ENCODE measurements at regions not wholly inside any gene's neighbourhood (a gene's known extent, or its start where the extent isn't known, plus 50 kb on each side); places are given as distances from the start of the nearest gene placed in this dataset.

GRCh38 chrX:39948582-39948981, 149.2 kb downstream of the BCOR start:
- DNase-seq, result no peak

- DNase-seq, result no peak
Observed at GRCh38 chrX:39950018-39950688, 147.6 kb downstream of the BCOR start.

GRCh38 chrX:39952989-39953388, 144.8 kb downstream of the BCOR start:
- no peak for DNase-seq

GRCh38 chrX:39953879-39954278, 143.9 kb downstream of the BCOR start:
- no peak for DNase-seq

- no peak for DNase-seq
Observed at GRCh38 chrX:39954851-39955250, 142.9 kb downstream of the BCOR start.

- no peak for DNase-seq
Observed at GRCh38 chrX:39955625-39956024, 142.1 kb downstream of the BCOR start.

- DNase-seq, result no peak
Observed at GRCh38 chrX:39956803-39957394, 140.9 kb downstream of the BCOR start.

- no peak for DNase-seq
Observed at GRCh38 chrX:39957816-39958566, 139.8 kb downstream of the BCOR start.

GRCh38 chrX:39958850-39959249, 138.9 kb downstream of the BCOR start:
- no peak for DNase-seq

GRCh38 chrX:39960219-39960618, 137.5 kb downstream of the BCOR start:
- no peak for DNase-seq

GRCh38 chrX:39961441-39961840, 136.3 kb downstream of the BCOR start:
- DNase-seq, result no peak

- no peak for DNase-seq
Observed at GRCh38 chrX:39965051-39965573, 132.6 kb downstream of the BCOR start.

GRCh38 chrX:39966176-39966575, 131.6 kb downstream of the BCOR start:
- DNase-seq, result no peak

GRCh38 chrX:39967348-39967747, 130.4 kb downstream of the BCOR start:
- DNase-seq, result no peak

- no peak for DNase-seq
Observed at GRCh38 chrX:39969099-39969818, 128.5 kb downstream of the BCOR start.

- DNase-seq, result no peak
Observed at GRCh38 chrX:39969819-39970504, 127.8 kb downstream of the BCOR start.

GRCh38 chrX:39971760-39972159, 126.0 kb downstream of the BCOR start:
- DNase-seq, result no peak

GRCh38 chrX:39972340-39972739, 125.4 kb downstream of the BCOR start:
- no peak for DNase-seq

GRCh38 chrX:39973810-39974209, 123.9 kb downstream of the BCOR start:
- no peak for DNase-seq

GRCh38 chrX:39974270-39974669, 123.5 kb downstream of the BCOR start:
- DNase-seq, result no peak

GRCh38 chrX:39975101-39975925, 122.4 kb downstream of the BCOR start:
- no peak for DNase-seq

GRCh38 chrX:39981946-39982345, 115.8 kb downstream of the BCOR start:
- no peak for DNase-seq

Data from T-helper 9 cell (primary cell).